ENCODE measurements at regions not wholly inside any gene's neighbourhood (a gene's known extent, or its start where the extent isn't known, plus 50 kb on each side); places are given as distances from the start of the nearest gene placed in this dataset.
"Not testable (repeated sequence)": the region's sequence is repeated elsewhere in the genome, so short reads cannot be mapped to it uniquely, and the experiment has no call there.

- no peak for DNase-seq (ENCODE audit: low spot score)
Measured at GRCh38 chr2:190742431-190742830, 93.5 kb downstream of the NAB1 start.

GRCh38 chr2:190744041-190744440, 95.2 kb downstream of the NAB1 start:
- DNase-seq (ENCODE audit: low spot score), result no peak

GRCh38 chr2:190746971-190747761, 98.3 kb downstream of the NAB1 start:
- no peak for DNase-seq (ENCODE audit: low spot score)

- DNase-seq (ENCODE audit: low spot score), result no peak
Measured at GRCh38 chr2:190748966-190749365, 100.1 kb downstream of the NAB1 start.

- DNase-seq (ENCODE audit: low spot score), result no peak
Measured at GRCh38 chr2:190755772-190756415, 107.0 kb downstream of the NAB1 start.

GRCh38 chr2:190759749-190760213, 110.9 kb downstream of the NAB1 start:
- DNase-seq (ENCODE audit: low spot score), result peak; percentile 75

GRCh38 chr2:190760353-190761150, 111.7 kb downstream of the NAB1 start:
- not testable (repeated sequence) for DNase-seq (ENCODE audit: low spot score)

GRCh38 chr2:190761216-190761615, 112.3 kb downstream of the NAB1 start:
- not testable (repeated sequence) for DNase-seq (ENCODE audit: low spot score)

- no peak for DNase-seq (ENCODE audit: low spot score)
Measured at GRCh38 chr2:190762566-190762965, 113.7 kb downstream of the NAB1 start.

- no peak for DNase-seq (ENCODE audit: low spot score)
Measured at GRCh38 chr2:190763100-190763499, 114.2 kb downstream of the NAB1 start.

GRCh38 chr2:190763901-190764514, 115.1 kb downstream of the NAB1 start:
- no peak for DNase-seq (ENCODE audit: low spot score)

- peak; percentile 16 for DNase-seq (ENCODE audit: low spot score)
Measured at GRCh38 chr2:190765386-190766173, 115.0 kb upstream of the GLS start.

GRCh38 chr2:190766174-190766572, 114.4 kb upstream of the GLS start:
- no peak for DNase-seq (ENCODE audit: low spot score)

GRCh38 chr2:190766595-190766994, 114.0 kb upstream of the GLS start:
- no peak for DNase-seq (ENCODE audit: low spot score)

GRCh38 chr2:190767821-190768220, 112.8 kb upstream of the GLS start:
- DNase-seq (ENCODE audit: low spot score), result no peak

GRCh38 chr2:190769258-190769657, 111.4 kb upstream of the GLS start:
- no peak for DNase-seq (ENCODE audit: low spot score)

GRCh38 chr2:190771726-190772125, 108.9 kb upstream of the GLS start:
- no peak for DNase-seq (ENCODE audit: low spot score)

- no peak for DNase-seq (ENCODE audit: low spot score)
Measured at GRCh38 chr2:190780594-190780993, 100.0 kb upstream of the GLS start.

- peak; percentile 63 for DNase-seq (ENCODE audit: low spot score)
Measured at GRCh38 chr2:190781604-190782198, 98.9 kb upstream of the GLS start.

GRCh38 chr2:190782264-190782663, 98.4 kb upstream of the GLS start:
- no peak for DNase-seq (ENCODE audit: low spot score)
